Peyer's patch (tissue), 4 donors: ENCODE measurements at regions not wholly inside any gene's neighbourhood (a gene's known extent, or its start where the extent isn't known, plus 50 kb on each side); places are given as distances from the start of the nearest gene placed in this dataset.

Experiments used
- CTCF ChIP-seq, 6 experiments: fragments of 450-650 bp in 4 of 6; fragments of 200-600 bp in 2 of 6; sonication (generic) in 1 of 6; IDR thresholded peaks; one replicate each; pipeline ENCODE4 v1.5.1; 2017 to 2019; ENCODE audit warnings: antibody characterized with exemption in 6 of 6, mild to moderate bottlenecking in 3 of 6, moderate library complexity in 1 of 6
- POLR2A ChIP-seq, 2 donors: fragments of 450-650 bp; IDR thresholded peaks; one replicate each; pipeline ENCODE4 v1.5.1; 2017; ENCODE audit warnings: antibody characterized with exemption in 2 of 2, mild to moderate bottlenecking in 2 of 2, moderate library complexity in 2 of 2

DNA sequence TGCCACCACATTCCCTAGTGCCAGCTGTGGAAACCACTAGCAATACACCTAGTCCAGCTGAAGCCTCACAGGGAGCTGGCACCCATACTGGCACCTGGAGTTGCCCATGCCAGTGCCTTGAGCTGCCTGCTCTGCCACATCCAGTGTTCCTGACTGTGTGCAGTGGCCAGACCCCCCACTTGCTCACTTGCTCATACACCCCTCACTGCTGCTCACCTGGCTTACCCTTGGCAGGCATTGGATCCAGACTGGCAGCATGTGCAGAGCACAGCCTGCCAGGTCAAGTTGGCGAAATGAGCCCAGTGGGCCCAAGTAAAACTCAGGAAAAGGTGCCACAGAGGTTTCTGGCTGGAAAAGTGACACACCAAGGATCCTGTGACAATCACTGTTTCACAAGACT lies 1618.6 kb upstream of the PRMT6 start:
- TF ChIP-seq CTCF (IDR thresholded peaks at IDR 0.05) (no peak), POLR2A (IDR thresholded peaks at IDR 0.05) (no peak)
